OCI-M2 (cell line): ENCODE measurements at regions not wholly inside any gene's neighbourhood (a gene's known extent, or its start where the extent isn't known, plus 50 kb on each side); places are given as distances from the start of the nearest gene placed in this dataset.
"Not testable (repeated sequence)": the region's sequence is repeated elsewhere in the genome, so short reads cannot be mapped to it uniquely, and the experiment has no call there.

Source experiments
- DNase-seq: peaks from one replicate; lab custom pipeline; 2025; ENCODE audit not compliant: unreplicated experiment; lab: John Stamatoyannopoulos, UW

GRCh38 chr3:153023896-153024295 is 138.1 kb upstream of the RAP2B start:
- DNase-seq = no peak

- DNase-seq = no peak
Measured at GRCh38 chr3:153026026-153026425, 136.0 kb upstream of the RAP2B start.

GRCh38 chr3:153028381-153028780 is 133.6 kb upstream of the RAP2B start:
- no peak for DNase-seq

GRCh38 chr3:153029350-153029749 is 132.7 kb upstream of the RAP2B start:
- DNase-seq = no peak

- DNase-seq = no peak
Measured at GRCh38 chr3:153032891-153033290, 129.1 kb upstream of the RAP2B start.

GRCh38 chr3:153036846-153037245 is 125.2 kb upstream of the RAP2B start:
- DNase-seq = no peak

- no peak for DNase-seq
Measured at GRCh38 chr3:153038367-153038766, 123.7 kb upstream of the RAP2B start.

GRCh38 chr3:153038779-153039178 is 123.2 kb upstream of the RAP2B start:
- DNase-seq = no peak

- DNase-seq = no peak
Measured at GRCh38 chr3:153041181-153041580, 120.8 kb upstream of the RAP2B start.

- DNase-seq = no peak
Measured at GRCh38 chr3:153042088-153042487, 119.9 kb upstream of the RAP2B start.

- DNase-seq = no peak
Measured at GRCh38 chr3:153043729-153044328, 118.2 kb upstream of the RAP2B start.

GRCh38 chr3:153045150-153045549 is 116.9 kb upstream of the RAP2B start:
- no peak for DNase-seq

GRCh38 chr3:153050978-153051377 is 111.0 kb upstream of the RAP2B start:
- DNase-seq = no peak

GRCh38 chr3:153051427-153052095 is 110.5 kb upstream of the RAP2B start:
- no peak for DNase-seq

- no peak for DNase-seq
Measured at GRCh38 chr3:153052096-153052460, 109.9 kb upstream of the RAP2B start.

GRCh38 chr3:153055217-153055616 is 106.8 kb upstream of the RAP2B start:
- DNase-seq = no peak

GRCh38 chr3:153055779-153056178 is 106.2 kb upstream of the RAP2B start:
- no peak for DNase-seq

- DNase-seq = not testable (repeated sequence)
Measured at GRCh38 chr3:153058031-153058688, 103.9 kb upstream of the RAP2B start.

- DNase-seq = no peak
Measured at GRCh38 chr3:153060346-153060745, 101.7 kb upstream of the RAP2B start.

GRCh38 chr3:153061938-153062528 is 100.0 kb upstream of the RAP2B start:
- no peak for DNase-seq

- no peak for DNase-seq
Measured at GRCh38 chr3:153063337-153063736, 98.7 kb upstream of the RAP2B start.

GRCh38 chr3:153066983-153067382 is 95.0 kb upstream of the RAP2B start:
- no peak for DNase-seq
